HG03280 (cell line): ENCODE measurements at regions not wholly inside any gene's neighbourhood (a gene's known extent, or its start where the extent isn't known, plus 50 kb on each side); places are given as distances from the start of the nearest gene placed in this dataset.
"Not testable (repeated sequence)": the region's sequence is repeated elsewhere in the genome, so short reads cannot be mapped to it uniquely, and the experiment has no call there.

Experiments used
- ATAC-seq: cut with Tn5 transposase; IDR thresholded peaks from one replicate; pipeline ENCODE4 v1.9.1; 2021; ENCODE audit warnings: mild to moderate bottlenecking, moderate library complexity; ENCODE audit not compliant: unreplicated experiment

GRCh38 chr1:117753232-117753631 lies 147.4 kb downstream of the TENT5C start:
- no peak for ATAC-seq

- ATAC-seq, result no peak
These were observed 147.8 kb downstream of the TENT5C start for GRCh38 chr1:117753652-117754051.

GRCh38 chr1:117754061-117754969 lies 148.5 kb downstream of the TENT5C start:
- no peak for ATAC-seq

- no peak for ATAC-seq
These were observed 151.8 kb downstream of the TENT5C start for GRCh38 chr1:117757668-117758067.

GRCh38 chr1:117758444-117759316 lies 152.8 kb downstream of the TENT5C start:
- peak; percentile 61 for ATAC-seq

- no peak for ATAC-seq
These were observed 153.7 kb downstream of the TENT5C start for GRCh38 chr1:117759535-117759934.

- ATAC-seq, result no peak
These were observed 154.2 kb downstream of the TENT5C start for GRCh38 chr1:117760069-117760468.

- ATAC-seq, result no peak
These were observed 154.6 kb downstream of the TENT5C start for GRCh38 chr1:117760485-117760884.

GRCh38 chr1:117767756-117768155 lies 161.7 kb downstream of the GDAP2 start:
- not testable (repeated sequence) for ATAC-seq

- no peak for ATAC-seq
These were observed 158.4 kb downstream of the GDAP2 start for GRCh38 chr1:117770981-117771531.

- no peak for ATAC-seq
These were observed 150.1 kb downstream of the GDAP2 start for GRCh38 chr1:117779364-117779763.

GRCh38 chr1:117780687-117781475 lies 148.5 kb downstream of the GDAP2 start:
- no peak for ATAC-seq

- no peak for ATAC-seq
These were observed 147.4 kb downstream of the GDAP2 start for GRCh38 chr1:117782056-117782455.

GRCh38 chr1:117783606-117784396 lies 145.6 kb downstream of the GDAP2 start:
- no peak for ATAC-seq

GRCh38 chr1:117788014-117788413 lies 141.4 kb downstream of the GDAP2 start:
- no peak for ATAC-seq

- ATAC-seq, result no peak
These were observed 136.0 kb downstream of the GDAP2 start for GRCh38 chr1:117793413-117793812.

- no peak for ATAC-seq
These were observed 135.3 kb downstream of the GDAP2 start for GRCh38 chr1:117794073-117794472.

- no peak for ATAC-seq
These were observed 134.2 kb downstream of the GDAP2 start for GRCh38 chr1:117795190-117795589.

- no peak for ATAC-seq
These were observed 133.6 kb downstream of the GDAP2 start for GRCh38 chr1:117795792-117796191.

- ATAC-seq, result no peak
These were observed 133.2 kb downstream of the GDAP2 start for GRCh38 chr1:117796226-117796625.
